ENCODE measurements at regions not wholly inside any gene's neighbourhood (a gene's known extent, or its start where the extent isn't known, plus 50 kb on each side); places are given as distances from the start of the nearest gene placed in this dataset.

DNA sequence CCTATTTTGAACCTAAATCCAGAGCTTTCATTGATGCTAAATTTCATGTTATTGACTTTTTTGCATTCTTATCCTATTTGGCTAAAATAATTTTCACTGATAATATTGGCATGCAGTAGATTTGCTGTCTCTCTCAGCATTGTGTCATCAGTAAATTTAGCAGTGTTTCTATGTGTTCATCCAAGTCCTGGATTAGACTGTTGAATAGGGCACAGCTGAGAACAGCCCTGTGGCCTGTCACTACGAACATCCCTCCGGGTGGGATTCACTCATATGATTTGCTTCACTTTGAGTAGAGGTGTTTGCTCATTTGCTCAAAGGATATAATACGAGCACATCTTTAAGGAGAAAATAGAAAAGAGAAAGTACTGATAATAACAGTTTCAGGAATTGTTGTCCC, 101.5 kb downstream of the HSPH1 start:
- intact Hi-C loops (cut with DNase I) = no loop called here
- Histone ChIP-seq H3K36me3 (no peaks in the 10 kb centered on the region), H3K27me3 (no peaks in the 10 kb centered on the region), H3K27ac (no peak overlapping the region), H3K4me1 (no peaks in the 10 kb centered on the region), H3K9me3 (no peaks in the 10 kb centered on the region), H3K4me3 (no peak overlapping the region)
- DNase-seq = no peak
- TF ChIP-seq POLR2A (IDR thresholded peaks at IDR 0.05) = no peak
- TF ChIP-seq, protein P1, sequence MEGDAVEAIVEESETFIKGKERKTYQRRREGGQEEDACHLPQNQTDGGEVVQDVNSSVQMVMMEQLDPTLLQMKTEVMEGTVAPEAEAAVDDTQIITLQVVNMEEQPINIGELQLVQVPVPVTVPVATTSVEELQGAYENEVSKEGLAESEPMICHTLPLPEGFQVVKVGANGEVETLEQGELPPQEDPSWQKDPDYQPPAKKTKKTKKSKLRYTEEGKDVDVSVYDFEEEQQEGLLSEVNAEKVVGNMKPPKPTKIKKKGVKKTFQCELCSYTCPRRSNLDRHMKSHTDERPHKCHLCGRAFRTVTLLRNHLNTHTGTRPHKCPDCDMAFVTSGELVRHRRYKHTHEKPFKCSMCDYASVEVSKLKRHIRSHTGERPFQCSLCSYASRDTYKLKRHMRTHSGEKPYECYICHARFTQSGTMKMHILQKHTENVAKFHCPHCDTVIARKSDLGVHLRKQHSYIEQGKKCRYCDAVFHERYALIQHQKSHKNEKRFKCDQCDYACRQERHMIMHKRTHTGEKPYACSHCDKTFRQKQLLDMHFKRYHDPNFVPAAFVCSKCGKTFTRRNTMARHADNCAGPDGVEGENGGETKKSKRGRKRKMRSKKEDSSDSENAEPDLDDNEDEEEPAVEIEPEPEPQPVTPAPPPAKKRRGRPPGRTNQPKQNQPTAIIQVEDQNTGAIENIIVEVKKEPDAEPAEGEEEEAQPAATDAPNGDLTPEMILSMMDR (IDR thresholded peaks at IDR 0.05) = no peak
- 57 to 73% methylated on average over 3 of the region's 3 CpGs for WGBS, 2 donors

DNA sequence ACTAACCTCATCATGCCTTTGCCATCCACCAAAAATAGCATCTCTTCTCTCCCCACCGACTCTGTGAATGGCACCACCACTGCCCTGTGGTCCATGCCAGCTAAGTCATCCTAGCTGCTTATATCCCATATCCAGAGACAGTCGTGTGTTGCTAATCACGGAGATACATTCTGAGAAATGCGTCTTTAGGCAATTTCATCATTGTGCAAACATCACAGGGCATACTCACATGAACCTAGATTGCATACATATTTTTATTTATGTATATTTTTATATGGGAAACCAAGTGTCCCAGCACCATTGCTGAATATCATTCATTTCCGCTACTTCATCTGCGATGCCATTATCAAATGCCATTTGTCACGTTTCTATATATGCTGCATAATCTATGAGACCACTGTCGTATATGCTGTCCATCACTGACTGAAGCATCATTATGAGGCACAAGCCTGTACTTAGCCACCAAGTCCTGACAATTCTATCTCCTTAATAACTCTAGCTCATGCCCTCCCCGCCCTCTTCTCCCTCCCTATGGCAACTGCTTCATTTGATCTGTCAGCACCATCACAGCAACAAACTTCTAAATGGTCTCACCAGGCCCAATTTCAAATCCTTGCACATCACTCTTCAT, 104.2 kb downstream of the HSPH1 start:
- Histone ChIP-seq H3K27ac (no peak overlapping the region), H3K4me3 (no peak overlapping the region), H3K27me3 (peaks cover 0 to 3% (median 0%) of the 10 kb centered on the region in 4 donors), H3K36me3 (no peaks in the 10 kb centered on the region), H3K4me1 (peaks cover 0 to 7% (median 0%) of the 10 kb centered on the region in 3 donors), H3K9me3 (no peaks in the 10 kb centered on the region)
- intact Hi-C loops (cut with DNase I) = no loop called here
- no peak for DNase-seq
- 89 to 90% methylated on average over 9 of the region's 9 CpGs for WGBS, 2 donors
- TF ChIP-seq, protein P1 (IDR thresholded peaks at IDR 0.05) = no peak
- no peak for TF ChIP-seq POLR2A (IDR thresholded peaks at IDR 0.05)

DNA sequence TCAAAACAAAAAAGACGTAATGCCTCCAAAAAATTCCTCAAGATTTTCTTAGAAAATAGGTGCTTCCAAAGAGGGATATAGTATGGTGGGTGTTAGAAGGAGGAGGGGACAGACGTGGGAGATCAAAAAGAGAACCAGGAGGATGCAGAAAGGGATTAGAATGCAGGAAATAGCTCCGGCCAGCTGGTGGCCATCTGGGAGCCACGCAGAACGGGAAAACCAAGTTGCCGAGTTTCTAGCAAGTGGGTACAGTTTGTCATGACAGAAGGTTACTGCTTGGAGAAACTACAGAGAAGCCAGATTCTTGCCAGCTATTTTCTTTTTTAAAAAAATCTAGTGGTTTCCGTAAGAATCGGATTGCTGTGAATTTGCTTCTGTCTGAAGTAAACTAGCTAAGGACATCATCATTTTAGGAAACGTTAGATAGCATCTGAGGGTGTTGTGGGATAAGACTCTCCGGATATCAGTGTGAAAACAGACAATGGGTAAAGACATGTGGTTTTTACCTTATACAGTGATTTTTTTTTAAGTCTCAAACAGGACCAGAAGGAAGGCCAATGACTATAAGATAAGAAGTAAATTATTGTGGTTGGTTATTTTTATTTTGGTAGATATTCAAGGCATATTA, 104.9 kb downstream of the HSPH1 start:
- H3K9me3 ChIP-seq = no peaks in the 10 kb centered on the region
- H3K27me3 ChIP-seq = peaks cover 0 to 3% (median 0%) of the 10 kb centered on the region in 4 donors
- DNase-seq = no peak
- H3K4me3 ChIP-seq = no peak overlapping the region
- TF ChIP-seq POLR2A (IDR thresholded peaks at IDR 0.05) = no peak
- TF ChIP-seq, protein P1 (IDR thresholded peaks at IDR 0.05) = no peak
- no peaks in the 10 kb centered on the region for H3K36me3 ChIP-seq
- peaks cover 0 to 7% (median 0%) of the 10 kb centered on the region in 3 donors for H3K4me1 ChIP-seq
- intact Hi-C loops (cut with DNase I) = no loop called here
- no peak overlapping the region for H3K27ac ChIP-seq
- 55 to 61% methylated on average over 10 of the region's 10 CpGs for WGBS, 2 donors

DNA sequence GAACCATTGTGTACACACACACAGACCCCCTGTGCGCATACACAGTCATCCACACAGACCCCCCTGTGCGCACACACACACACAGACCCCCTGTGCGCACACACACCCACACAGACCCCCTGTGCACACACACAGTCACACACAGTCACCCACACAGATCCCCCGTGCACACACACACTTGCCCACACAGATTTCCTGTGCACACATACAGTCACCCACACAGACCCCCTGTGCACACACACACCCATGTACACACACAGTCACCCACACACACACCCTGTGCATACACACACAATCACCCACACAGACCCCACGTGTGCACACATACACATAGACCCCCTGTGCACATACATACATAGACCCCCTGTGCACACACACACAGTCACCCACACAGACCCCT, 106.1 kb downstream of the HSPH1 start:
- Histone ChIP-seq H3K9me3 (no peaks in the 10 kb centered on the region), H3K27ac (no peak overlapping the region), H3K36me3 (no peaks in the 10 kb centered on the region), H3K27me3 (peaks cover 0 to 3% (median 0%) of the 10 kb centered on the region in 4 donors), H3K4me3 (no peak overlapping the region), H3K4me1 (peaks cover 0 to 7% (median 0%) of the 10 kb centered on the region in 3 donors)
- DNase-seq = no peak
- intact Hi-C loops (cut with DNase I) = no loop called here
- TF ChIP-seq, protein P1 (IDR thresholded peaks at IDR 0.05) = no peak
- TF ChIP-seq POLR2A (IDR thresholded peaks at IDR 0.05) = no peak
- WGBS, 2 donors = 55 to 81% methylated on average over 2 of the region's 5 CpGs

DNA sequence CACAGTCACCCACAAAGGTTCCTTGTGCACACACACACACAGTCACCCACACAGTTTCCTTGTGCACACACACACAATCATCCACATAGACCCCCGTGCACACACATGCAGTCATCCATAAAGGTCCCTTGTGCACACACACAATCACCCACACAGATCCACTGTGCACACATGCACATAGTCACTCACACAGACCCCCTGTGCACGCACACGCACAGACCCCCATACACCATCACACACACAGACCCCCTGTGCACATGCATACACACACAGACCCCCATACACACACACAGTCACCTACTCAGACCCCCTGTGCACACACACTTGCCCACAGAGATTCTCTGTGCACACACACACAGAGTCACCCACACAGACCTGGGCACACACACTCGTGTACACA, 107.1 kb downstream of the HSPH1 start:
- 76 to 91% methylated on average over 4 of the region's 4 CpGs for WGBS, 2 donors
- no peaks in the 10 kb centered on the region for H3K36me3 ChIP-seq
- TF ChIP-seq POLR2A (IDR thresholded peaks at IDR 0.05) = no peak
- TF ChIP-seq, protein P1 (IDR thresholded peaks at IDR 0.05) = no peak
- H3K4me3 ChIP-seq = no peak overlapping the region
- H3K4me1 ChIP-seq = peaks cover 0 to 7% (median 0%) of the 10 kb centered on the region in 3 donors
- no peak overlapping the region for H3K27ac ChIP-seq
- no peaks in the 10 kb centered on the region for H3K9me3 ChIP-seq
- intact Hi-C loops (cut with DNase I) = no loop called here
- peaks cover 0 to 3% (median 0%) of the 10 kb centered on the region in 4 donors for H3K27me3 ChIP-seq
- DNase-seq = no peak

All from esophagus squamous epithelium (tissue), 5 donors.